ENCODE measurements at regions not wholly inside any gene's neighbourhood (a gene's known extent, or its start where the extent isn't known, plus 50 kb on each side); places are given as distances from the start of the nearest gene placed in this dataset.

- TF ChIP-seq FOXM1 (IDR thresholded peaks at IDR 0.05; ENCODE audit: low read depth) (no peak), RCOR1 (IDR thresholded peaks at IDR 0.05; ENCODE audit: low read length) (no peak), POLR2AphosphoS5 (IDR thresholded peaks at IDR 0.05; ENCODE audit: low read depth, low read length) (no peak), RAD21 (IDR thresholded peaks at IDR 0.05; ENCODE audit: low read length) (no peak), RFX5 (IDR thresholded peaks at IDR 0.05; ENCODE audit: low read length) (no peak), MXI1 (IDR thresholded peaks at IDR 0.05; ENCODE audit: low read depth, low read length) (no peak), EP300 (IDR thresholded peaks at IDR 0.05; ENCODE audit: borderline replicate concordance in 1 of 2, low read depth in 1 of 2, low read length in 1 of 2) (no peak), GABPA (IDR thresholded peaks at IDR 0.05; ENCODE audit: low read depth) (no peak), PBX3 (IDR thresholded peaks at IDR 0.05) (no peak), RXRA (IDR thresholded peaks at IDR 0.05; ENCODE audit: borderline replicate concordance, low read depth) (no peak)
- TF ChIP-seq, protein P1, sequence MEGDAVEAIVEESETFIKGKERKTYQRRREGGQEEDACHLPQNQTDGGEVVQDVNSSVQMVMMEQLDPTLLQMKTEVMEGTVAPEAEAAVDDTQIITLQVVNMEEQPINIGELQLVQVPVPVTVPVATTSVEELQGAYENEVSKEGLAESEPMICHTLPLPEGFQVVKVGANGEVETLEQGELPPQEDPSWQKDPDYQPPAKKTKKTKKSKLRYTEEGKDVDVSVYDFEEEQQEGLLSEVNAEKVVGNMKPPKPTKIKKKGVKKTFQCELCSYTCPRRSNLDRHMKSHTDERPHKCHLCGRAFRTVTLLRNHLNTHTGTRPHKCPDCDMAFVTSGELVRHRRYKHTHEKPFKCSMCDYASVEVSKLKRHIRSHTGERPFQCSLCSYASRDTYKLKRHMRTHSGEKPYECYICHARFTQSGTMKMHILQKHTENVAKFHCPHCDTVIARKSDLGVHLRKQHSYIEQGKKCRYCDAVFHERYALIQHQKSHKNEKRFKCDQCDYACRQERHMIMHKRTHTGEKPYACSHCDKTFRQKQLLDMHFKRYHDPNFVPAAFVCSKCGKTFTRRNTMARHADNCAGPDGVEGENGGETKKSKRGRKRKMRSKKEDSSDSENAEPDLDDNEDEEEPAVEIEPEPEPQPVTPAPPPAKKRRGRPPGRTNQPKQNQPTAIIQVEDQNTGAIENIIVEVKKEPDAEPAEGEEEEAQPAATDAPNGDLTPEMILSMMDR (IDR thresholded peaks at IDR 0.05): no peak
- TF ChIP-seq, protein P2, sequence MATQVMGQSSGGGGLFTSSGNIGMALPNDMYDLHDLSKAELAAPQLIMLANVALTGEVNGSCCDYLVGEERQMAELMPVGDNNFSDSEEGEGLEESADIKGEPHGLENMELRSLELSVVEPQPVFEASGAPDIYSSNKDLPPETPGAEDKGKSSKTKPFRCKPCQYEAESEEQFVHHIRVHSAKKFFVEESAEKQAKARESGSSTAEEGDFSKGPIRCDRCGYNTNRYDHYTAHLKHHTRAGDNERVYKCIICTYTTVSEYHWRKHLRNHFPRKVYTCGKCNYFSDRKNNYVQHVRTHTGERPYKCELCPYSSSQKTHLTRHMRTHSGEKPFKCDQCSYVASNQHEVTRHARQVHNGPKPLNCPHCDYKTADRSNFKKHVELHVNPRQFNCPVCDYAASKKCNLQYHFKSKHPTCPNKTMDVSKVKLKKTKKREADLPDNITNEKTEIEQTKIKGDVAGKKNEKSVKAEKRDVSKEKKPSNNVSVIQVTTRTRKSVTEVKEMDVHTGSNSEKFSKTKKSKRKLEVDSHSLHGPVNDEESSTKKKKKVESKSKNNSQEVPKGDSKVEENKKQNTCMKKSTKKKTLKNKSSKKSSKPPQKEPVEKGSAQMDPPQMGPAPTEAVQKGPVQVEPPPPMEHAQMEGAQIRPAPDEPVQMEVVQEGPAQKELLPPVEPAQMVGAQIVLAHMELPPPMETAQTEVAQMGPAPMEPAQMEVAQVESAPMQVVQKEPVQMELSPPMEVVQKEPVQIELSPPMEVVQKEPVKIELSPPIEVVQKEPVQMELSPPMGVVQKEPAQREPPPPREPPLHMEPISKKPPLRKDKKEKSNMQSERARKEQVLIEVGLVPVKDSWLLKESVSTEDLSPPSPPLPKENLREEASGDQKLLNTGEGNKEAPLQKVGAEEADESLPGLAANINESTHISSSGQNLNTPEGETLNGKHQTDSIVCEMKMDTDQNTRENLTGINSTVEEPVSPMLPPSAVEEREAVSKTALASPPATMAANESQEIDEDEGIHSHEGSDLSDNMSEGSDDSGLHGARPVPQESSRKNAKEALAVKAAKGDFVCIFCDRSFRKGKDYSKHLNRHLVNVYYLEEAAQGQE (IDR thresholded peaks at IDR 0.05; ENCODE audit: low read depth, low read length): no peak
- TF ChIP-seq, protein P3, sequence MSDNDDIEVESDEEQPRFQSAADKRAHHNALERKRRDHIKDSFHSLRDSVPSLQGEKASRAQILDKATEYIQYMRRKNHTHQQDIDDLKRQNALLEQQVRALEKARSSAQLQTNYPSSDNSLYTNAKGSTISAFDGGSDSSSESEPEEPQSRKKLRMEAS (IDR thresholded peaks at IDR 0.05; ENCODE audit: low read depth): no peak
Measured at GRCh38 chr5:25618821-25619220, 974.0 kb upstream of the CDH10 start.

Data from SK-N-SH (cell line).